Right atrium auricular region (tissue), 2 donors: ENCODE measurements at regions not wholly inside any gene's neighbourhood (a gene's known extent, or its start where the extent isn't known, plus 50 kb on each side); places are given as distances from the start of the nearest gene placed in this dataset.

Experiments
- DNase-seq: peaks from one replicate; pipeline ENCODE4 v3.0.0-alpha.2; 2019; ENCODE audit warnings: low spot score
- H3K27ac ChIP-seq, 2 donors: fragments of 200-600 bp; sonication (generic); 1 replicate in 1 of 2; 2 replicates in 1 of 2; pipeline ENCODE4 v1.5.1; 2016 to 2019
- H3K27me3 ChIP-seq, 2 donors: fragments of 200-600 bp; sonication (generic); one replicate each; pipeline versions ENCODE4 v1.5.1 to v1.6.0; 2017 to 2019
- H3K36me3 ChIP-seq: fragments of 200-600 bp; sonication (generic); one replicate; pipeline ENCODE4 v1.5.1; 2016
- H3K4me1 ChIP-seq, 2 donors: fragments of 200-600 bp; sonication (generic); one replicate each; pipeline versions ENCODE4 v1.5.1 to v1.6.0; 2017 to 2019
- H3K4me3 ChIP-seq, 2 donors: fragments of 200-600 bp; sonication (generic); 1 replicate in 1 of 2; 2 replicates in 1 of 2; pipeline ENCODE4 v1.5.1; 2017 to 2019; ENCODE audit warnings: mild to moderate bottlenecking in 1 of 2, moderate library complexity in 1 of 2
- H3K9me3 ChIP-seq, 2 donors: fragments of 200-600 bp; sonication (generic); one replicate each; pipeline ENCODE4 v1.5.1; 2019
- CTCF ChIP-seq, 2 donors: fragments of 200-600 bp; sonication (generic); IDR thresholded peaks; one replicate each; pipeline ENCODE4 v1.5.1; 2019; ENCODE audit warnings: antibody characterized with exemption in 2 of 2

GRCh38 chr14:43169722-43170121 is 1337.4 kb downstream of the FSCB start:
- no peaks in the 10 kb centered on the region for H3K9me3 ChIP-seq
- no peak for DNase-seq
- no peak overlapping the region for H3K4me3 ChIP-seq
- no peak overlapping the region for H3K27ac ChIP-seq
- H3K4me1 ChIP-seq, result no peaks in the 10 kb centered on the region
- H3K36me3 ChIP-seq, result no peaks in the 10 kb centered on the region
- no peaks in the 10 kb centered on the region for H3K27me3 ChIP-seq
- TF ChIP-seq CTCF (IDR thresholded peaks at IDR 0.05), result no peak

GRCh38 chr14:43168371-43168925 is 1338.6 kb downstream of the FSCB start:
- H3K36me3 ChIP-seq, result no peaks in the 10 kb centered on the region
- H3K4me1 ChIP-seq, result no peaks in the 10 kb centered on the region
- H3K27me3 ChIP-seq, result no peaks in the 10 kb centered on the region
- TF ChIP-seq CTCF (IDR thresholded peaks at IDR 0.05), result no peak
- DNase-seq, result no peak
- no peak overlapping the region for H3K27ac ChIP-seq
- H3K9me3 ChIP-seq, result no peaks in the 10 kb centered on the region
- H3K4me3 ChIP-seq, result no peak overlapping the region

- H3K36me3 ChIP-seq, result no peaks in the 10 kb centered on the region
- DNase-seq, result no peak
- H3K9me3 ChIP-seq, result no peaks in the 10 kb centered on the region
- TF ChIP-seq CTCF (IDR thresholded peaks at IDR 0.05), result no peak
- no peaks in the 10 kb centered on the region for H3K4me1 ChIP-seq
- H3K4me3 ChIP-seq, result no peak overlapping the region
- no peaks in the 10 kb centered on the region for H3K27me3 ChIP-seq
- no peak overlapping the region for H3K27ac ChIP-seq
Observed at GRCh38 chr14:43166163-43166562, 1340.9 kb downstream of the FSCB start.

- Histone ChIP-seq H3K9me3 (no peaks in the 10 kb centered on the region), H3K27me3 (no peaks in the 10 kb centered on the region), H3K4me1 (no peaks in the 10 kb centered on the region), H3K36me3 (no peaks in the 10 kb centered on the region), H3K27ac (no peak overlapping the region), H3K4me3 (no peak overlapping the region)
- no peak for TF ChIP-seq CTCF (IDR thresholded peaks at IDR 0.05)
- DNase-seq, result no peak
Observed at GRCh38 chr14:43165651-43166050, 1341.4 kb downstream of the FSCB start.

GRCh38 chr14:43161477-43161876 is 1345.6 kb downstream of the FSCB start:
- DNase-seq, result no peak
- TF ChIP-seq CTCF (IDR thresholded peaks at IDR 0.05), result no peak
- no peaks in the 10 kb centered on the region for H3K4me1 ChIP-seq

GRCh38 chr14:43157661-43158060 is 1349.4 kb downstream of the FSCB start:
- H3K4me3 ChIP-seq, result no peak overlapping the region
- H3K27ac ChIP-seq, result no peak overlapping the region

More at GRCh38 chr14:43161477-43161876, 1345.6 kb downstream of the FSCB start:
- Histone ChIP-seq H3K27ac (no peak overlapping the region), H3K36me3 (no peaks in the 10 kb centered on the region), H3K4me3 (no peak overlapping the region), H3K27me3 (no peaks in the 10 kb centered on the region), H3K9me3 (peaks cover 0 to 5% of the 10 kb centered on the region in 2 donors)

More at GRCh38 chr14:43157661-43158060, 1349.4 kb downstream of the FSCB start:
- Histone ChIP-seq H3K27me3 (no peaks in the 10 kb centered on the region), H3K9me3 (peaks cover 0 to 5% of the 10 kb centered on the region in 2 donors), H3K36me3 (no peaks in the 10 kb centered on the region), H3K4me1 (no peaks in the 10 kb centered on the region)
- DNase-seq, result no peak
- no peak for TF ChIP-seq CTCF (IDR thresholded peaks at IDR 0.05)
